HG02973 (cell line): ENCODE measurements at regions not wholly inside any gene's neighbourhood (a gene's known extent, or its start where the extent isn't known, plus 50 kb on each side); places are given as distances from the start of the nearest gene placed in this dataset.

Experiments
- ATAC-seq: cut with Tn5 transposase; IDR thresholded peaks from one replicate; pipeline ENCODE4 v1.9.1; 2021; ENCODE audit warnings: moderate library complexity; ENCODE audit not compliant: unreplicated experiment

- no peak for ATAC-seq
Observed at GRCh38 chr7:155864271-155864985, 52.2 kb upstream of the SHH start.

GRCh38 chr7:155863721-155864151, 51.5 kb upstream of the SHH start:
- no peak for ATAC-seq

DNA sequence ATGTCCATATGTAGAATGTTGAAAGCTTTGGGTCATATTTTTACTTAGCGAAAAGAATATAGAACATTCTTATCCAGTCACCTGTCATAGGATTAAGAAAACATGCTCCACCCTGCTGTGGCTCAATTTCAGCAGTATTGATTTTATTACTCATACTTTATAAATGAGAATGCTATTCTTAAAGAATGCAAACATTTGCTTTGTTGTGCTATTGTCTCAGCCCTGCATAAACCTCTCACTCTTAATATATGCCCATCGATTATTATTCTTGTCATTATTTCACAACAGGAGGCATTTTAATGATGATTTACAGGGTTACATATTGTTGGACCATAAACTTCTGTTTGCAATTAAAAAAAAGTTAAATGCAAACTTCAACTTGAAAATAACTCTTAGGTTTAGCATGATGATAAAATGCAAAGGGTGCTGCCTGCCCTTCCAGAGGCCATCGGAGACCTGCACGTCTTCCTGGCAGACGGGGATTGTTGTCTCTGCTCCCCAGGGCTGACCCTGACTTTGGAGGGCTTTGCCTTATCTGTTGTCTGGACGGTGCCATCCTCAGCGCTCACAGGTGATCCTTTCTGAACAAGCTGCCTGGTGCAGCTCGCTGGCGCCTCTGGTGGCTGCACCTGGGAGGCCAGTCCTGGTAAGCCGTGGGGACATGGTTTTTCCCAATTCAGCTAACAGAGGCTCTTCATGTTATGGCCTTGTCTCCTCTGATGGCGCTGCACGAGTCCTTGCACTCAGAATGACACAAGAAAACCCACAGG, 50.0 kb upstream of the SHH start:
- no peak for ATAC-seq
